Renal cortex interstitium (tissue), 11 donors: ENCODE measurements at regions not wholly inside any gene's neighbourhood (a gene's known extent, or its start where the extent isn't known, plus 50 kb on each side); places are given as distances from the start of the nearest gene placed in this dataset.

ENCODE experiments used
- DNase-seq, 11 donors: peaks; one replicate each; pipeline ENCODE4 v3.0.0-alpha.2; 2013; ENCODE audit warnings: low read depth in 9 of 11, low spot score in 4 of 11; ENCODE audit errors: extremely low read depth in 1 of 11

GRCh38 chr12:67920413-67920812 is 68.8 kb upstream of the IFNG-AS1 start:
- no peak for DNase-seq

DNA sequence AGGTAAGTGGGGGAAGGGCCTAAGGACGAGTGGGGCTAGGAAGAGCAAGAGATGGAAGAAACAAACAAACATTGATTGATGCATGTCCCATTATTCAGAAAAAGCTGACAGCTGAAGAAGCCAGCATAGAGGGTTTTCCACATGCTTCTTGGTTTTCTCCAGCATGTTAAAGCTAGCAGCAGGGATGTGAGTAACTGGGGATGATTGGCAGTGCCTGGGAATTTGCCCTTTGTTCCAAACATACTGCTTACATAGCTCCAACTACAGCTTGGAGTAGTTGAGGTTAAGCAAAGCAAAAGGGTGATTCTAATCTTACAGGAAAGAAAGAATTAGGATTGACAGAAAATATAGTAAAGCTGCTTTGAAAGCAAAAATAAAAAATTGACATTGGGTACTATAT is 68.0 kb upstream of the IFNG-AS1 start:
- DNase-seq: no peak

DNA sequence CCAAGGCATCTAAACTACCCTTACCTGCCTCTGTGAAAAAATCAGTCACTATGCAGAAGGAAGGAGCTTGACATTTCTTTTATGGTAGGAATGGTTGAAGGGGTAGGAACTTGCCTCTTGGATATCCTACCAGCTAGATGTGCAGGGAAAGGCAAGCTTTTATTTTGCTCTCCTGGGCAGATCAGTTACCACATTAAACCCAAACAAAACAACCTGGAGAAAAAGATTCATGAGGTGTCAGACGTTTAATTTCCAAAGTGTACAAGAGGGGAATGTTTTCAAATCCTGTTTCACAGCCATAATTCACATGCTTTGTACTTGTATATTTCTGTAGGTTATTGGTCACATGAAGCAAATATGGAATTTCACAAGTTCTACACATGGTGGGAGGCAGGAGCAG is 67.0 kb upstream of the IFNG-AS1 start:
- peak in 4 of 11 donors; percentile 28 to 63 (median 40) for DNase-seq

DNA sequence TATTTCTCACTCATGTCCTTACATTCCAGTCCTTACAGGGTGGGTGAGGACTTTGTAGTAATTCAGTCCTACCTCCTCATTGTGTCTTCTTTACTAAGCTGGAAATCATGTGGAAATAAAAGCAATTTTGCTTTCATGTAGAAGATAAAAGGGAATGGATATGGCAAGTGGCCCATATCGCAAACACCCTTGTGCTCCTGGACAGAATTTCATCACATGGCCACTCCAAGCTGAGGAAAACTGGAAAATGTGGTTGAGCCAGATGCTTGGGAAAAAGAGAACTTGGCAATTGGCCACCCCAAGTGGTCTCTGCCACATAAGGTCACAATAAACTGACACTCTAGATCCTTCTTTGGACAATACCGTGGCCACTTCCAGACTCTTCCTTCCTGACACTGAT is 64.2 kb upstream of the IFNG-AS1 start:
- DNase-seq: no peak

DNA sequence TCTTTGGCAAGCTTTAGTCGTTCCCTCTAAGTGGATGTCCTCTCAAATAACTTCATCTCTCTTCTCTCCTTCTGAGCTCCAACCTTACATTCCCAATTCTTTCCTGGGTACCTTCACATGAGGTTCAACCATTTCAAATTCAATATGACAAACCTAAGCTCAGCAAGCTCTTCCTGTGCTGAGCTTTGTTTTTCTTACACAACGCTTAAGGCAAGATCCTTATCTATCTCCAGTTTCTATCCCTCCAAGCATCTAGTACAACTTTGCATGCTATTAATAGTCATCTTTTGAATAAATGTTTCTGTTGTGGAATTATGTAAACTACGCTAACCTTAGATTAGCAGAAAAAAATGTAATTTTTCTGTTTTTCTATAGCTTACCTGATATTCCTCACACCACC is 63.7 kb upstream of the IFNG-AS1 start:
- DNase-seq: no peak

GRCh38 chr12:67926063-67926462 is 63.2 kb upstream of the IFNG-AS1 start:
- DNase-seq: no peak

DNA sequence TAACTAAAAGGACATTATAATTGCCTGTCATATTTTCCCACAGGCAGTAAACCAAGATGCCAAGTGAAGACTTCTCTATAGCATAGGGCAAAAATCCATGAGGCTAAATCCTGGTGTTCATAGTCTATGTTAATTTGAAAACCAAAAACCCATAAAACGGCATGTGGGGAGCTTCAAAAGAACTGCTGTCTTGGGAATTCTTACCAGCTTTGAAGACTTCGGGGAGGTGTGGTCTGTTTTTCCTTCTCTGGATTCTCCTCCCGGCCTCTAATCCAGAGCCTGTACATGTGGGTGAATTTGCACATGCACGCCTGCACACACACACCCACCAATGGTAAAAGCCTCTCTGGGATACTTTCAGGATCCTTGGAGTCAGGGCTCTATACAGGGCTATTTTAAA is 61.9 kb upstream of the IFNG-AS1 start:
- DNase-seq: no peak

- DNase-seq: no peak
Observed at GRCh38 chr12:67927815-67928214, 61.4 kb upstream of the IFNG-AS1 start.

GRCh38 chr12:67928621-67929383 is 60.4 kb upstream of the IFNG-AS1 start:
- DNase-seq: no peak

DNA sequence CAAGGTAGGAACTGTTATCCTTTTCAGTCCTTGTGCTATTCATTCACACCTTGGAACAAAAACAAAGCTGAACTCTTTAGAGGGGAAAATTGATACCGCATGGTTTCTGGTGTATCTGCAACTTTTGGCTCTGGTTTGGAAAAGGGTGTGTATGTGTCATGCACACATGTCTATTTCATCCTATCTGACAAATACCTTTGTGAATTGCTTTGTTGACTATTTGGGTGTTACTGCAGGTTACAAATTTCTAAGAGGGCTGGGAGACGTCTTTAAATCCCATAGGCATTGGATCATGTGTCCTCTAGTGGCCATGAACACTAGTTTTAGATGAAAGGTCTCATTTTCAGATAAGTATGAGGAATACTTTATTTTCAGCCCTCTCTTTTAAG is 59.9 kb upstream of the IFNG-AS1 start:
- DNase-seq: no peak

DNA sequence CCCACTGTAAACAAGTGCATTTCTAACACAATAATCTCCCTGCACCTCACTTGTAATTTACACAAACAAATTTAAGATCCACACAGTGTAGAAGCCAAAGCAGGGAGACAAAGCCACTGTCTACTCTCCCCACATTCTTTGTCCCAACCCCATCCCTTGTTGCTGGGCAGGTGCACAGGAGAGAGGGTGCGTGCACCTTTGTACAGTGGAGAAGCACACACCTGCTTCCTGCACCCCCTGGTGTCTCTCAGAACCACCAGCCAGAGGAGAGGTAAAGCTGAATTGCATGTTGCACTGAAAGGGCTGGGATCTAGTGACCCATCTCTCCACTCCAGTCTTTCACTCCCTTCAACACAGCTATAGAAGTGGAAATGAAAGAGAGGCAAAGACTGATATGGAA is 51.4 kb upstream of the IFNG-AS1 start:
- DNase-seq: no peak
